ENCODE measurements at regions not wholly inside any gene's neighbourhood (a gene's known extent, or its start where the extent isn't known, plus 50 kb on each side); places are given as distances from the start of the nearest gene placed in this dataset.
"Not testable (repeated sequence)": the region's sequence is repeated elsewhere in the genome, so short reads cannot be mapped to it uniquely, and the experiment has no call there.

GRCh38 chr16:21366998-21367397 lies 88.9 kb upstream of the CRYM start:
- TF ChIP-seq, protein P1, sequence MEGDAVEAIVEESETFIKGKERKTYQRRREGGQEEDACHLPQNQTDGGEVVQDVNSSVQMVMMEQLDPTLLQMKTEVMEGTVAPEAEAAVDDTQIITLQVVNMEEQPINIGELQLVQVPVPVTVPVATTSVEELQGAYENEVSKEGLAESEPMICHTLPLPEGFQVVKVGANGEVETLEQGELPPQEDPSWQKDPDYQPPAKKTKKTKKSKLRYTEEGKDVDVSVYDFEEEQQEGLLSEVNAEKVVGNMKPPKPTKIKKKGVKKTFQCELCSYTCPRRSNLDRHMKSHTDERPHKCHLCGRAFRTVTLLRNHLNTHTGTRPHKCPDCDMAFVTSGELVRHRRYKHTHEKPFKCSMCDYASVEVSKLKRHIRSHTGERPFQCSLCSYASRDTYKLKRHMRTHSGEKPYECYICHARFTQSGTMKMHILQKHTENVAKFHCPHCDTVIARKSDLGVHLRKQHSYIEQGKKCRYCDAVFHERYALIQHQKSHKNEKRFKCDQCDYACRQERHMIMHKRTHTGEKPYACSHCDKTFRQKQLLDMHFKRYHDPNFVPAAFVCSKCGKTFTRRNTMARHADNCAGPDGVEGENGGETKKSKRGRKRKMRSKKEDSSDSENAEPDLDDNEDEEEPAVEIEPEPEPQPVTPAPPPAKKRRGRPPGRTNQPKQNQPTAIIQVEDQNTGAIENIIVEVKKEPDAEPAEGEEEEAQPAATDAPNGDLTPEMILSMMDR (IDR thresholded peaks at IDR 0.05; ENCODE audit: poor library complexity) = not testable (repeated sequence)
- TF ChIP-seq EZH2 (IDR thresholded peaks at IDR 0.05; ENCODE audit: borderline replicate concordance); EZH2phosphoT487 (IDR thresholded peaks at IDR 0.05; ENCODE audit: low read depth, severe bottlenecking, unreplicated experiment): not testable (repeated sequence)

All from hepatocyte (in vitro differentiated cells).